ENCODE measurements at regions not wholly inside any gene's neighbourhood (a gene's known extent, or its start where the extent isn't known, plus 50 kb on each side); places are given as distances from the start of the nearest gene placed in this dataset.

DNA sequence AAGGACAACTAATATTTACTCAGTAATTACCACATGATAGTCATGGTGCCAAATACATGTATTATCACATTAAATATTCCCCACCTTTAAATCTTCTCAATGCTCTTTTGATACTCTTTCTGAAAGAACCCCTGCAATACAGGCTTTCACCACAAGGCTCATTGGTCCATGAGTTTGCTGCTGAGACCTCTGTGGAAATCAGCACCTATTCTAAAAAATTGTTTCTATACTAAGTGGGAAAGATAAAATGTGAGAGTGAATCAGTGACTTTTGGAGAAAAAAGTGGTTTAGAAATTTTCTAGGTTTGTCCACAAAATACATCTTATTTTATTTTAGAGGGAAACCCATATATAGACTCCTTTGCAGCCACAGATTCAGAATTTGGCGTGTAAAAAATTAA lies 257.3 kb downstream of the ZIC3 start:
- no peak for TF ChIP-seq CTCF (IDR thresholded peaks at IDR 0.05)
- no peak for TF ChIP-seq EZH2 (IDR thresholded peaks at IDR 0.05; ENCODE audit: borderline replicate concordance, insufficient read depth, low read depth, low read length, poor library complexity, severe bottlenecking)
